HEK293 (cell line): ENCODE measurements at regions not wholly inside any gene's neighbourhood (a gene's known extent, or its start where the extent isn't known, plus 50 kb on each side); places are given as distances from the start of the nearest gene placed in this dataset.

Experiments used
- CTCF ChIA-PET: fragments of 350-600 bp; formaldehyde crosslinking; extraction: SDS; loops from one replicate; lab custom pipeline; 2021; ENCODE audit warnings: antibody characterized with exemption; lab: Yijun Ruan, JAX
- POLR2A ChIA-PET: fragments of 300-600 bp; formaldehyde crosslinking; extraction: SDS; loops from one replicate; lab custom pipeline; 2020; ENCODE audit warnings: antibody characterized with exemption, inconsistent platforms; lab: Yijun Ruan, JAX
- H3K27ac ChIP-seq: fragments of 200-500 bp; sonication (Bioruptor generic); 2 replicates; pipeline ENCODE4 v1.5.1; 2014; ENCODE audit warnings: low read depth, low read length, control low read depth, inconsistent platforms; ENCODE audit errors: extremely low read depth
- H3K36me3 ChIP-seq, 2 experiments: fragments of 200-500 bp in 1 of 2; sonication (Bioruptor generic) in 1 of 2; 1 replicate in 1 of 2; 2 replicates in 1 of 2; pipeline ENCODE4 v1.5.1; 2014 to 2017; ENCODE audit warnings: inconsistent platforms in 2 of 2, low read length in 2 of 2; ENCODE audit not compliant: control insufficient read depth in 2 of 2, insufficient read depth in 1 of 2
- H3K4me1 ChIP-seq: fragments of 200-500 bp; sonication (Bioruptor generic); 2 replicates; pipeline ENCODE4 v1.5.1; 2014; ENCODE audit warnings: mild to moderate bottlenecking, low read length, inconsistent platforms; ENCODE audit not compliant: control insufficient read depth, insufficient read depth
- H3K4me3 ChIP-seq: 2 replicates; pipeline ENCODE4 v1.5.1; 2011; ENCODE audit warnings: low read depth, mild to moderate bottlenecking, control low read depth, low read length, moderate library complexity
- H3K9me3 ChIP-seq: fragments of 200-500 bp; sonication (Bioruptor generic); 2 replicates; pipeline ENCODE4 v1.5.1; 2014; ENCODE audit warnings: low read depth, low read length, inconsistent platforms; ENCODE audit not compliant: control insufficient read depth, insufficient read depth
- HOXA7 ChIP-seq: sonication (generic); formaldehyde crosslinking; IDR thresholded peaks from 2 replicates; pipeline ENCODE4 v1.8.1; 2022; ENCODE audit warnings: missing genetic modification reagents, borderline replicate concordance
- HOXD13 ChIP-seq: sonication (generic); formaldehyde crosslinking; IDR thresholded peaks from 2 replicates; pipeline ENCODE4 v1.8.0; 2022; ENCODE audit warnings: missing genetic modification reagents, borderline replicate concordance
- RBAK ChIP-seq: fragments of 450-650 bp; formaldehyde crosslinking; IDR thresholded peaks from 2 replicates; pipeline ENCODE4 v1.5.1; 2016; ENCODE audit warnings: missing biosample characterization, missing genetic modification characterization
- SALL2 ChIP-seq: fragments of 450-650 bp; formaldehyde crosslinking; IDR thresholded peaks from 2 replicates; pipeline ENCODE4 v1.5.0; 2017; ENCODE audit warnings: missing biosample characterization, mild to moderate bottlenecking, missing genetic modification characterization, borderline replicate concordance
- SP3 ChIP-seq: fragments of 450-650 bp; formaldehyde crosslinking; IDR thresholded peaks from 2 replicates; pipeline ENCODE4 v1.5.1; 2016; ENCODE audit warnings: missing biosample characterization, missing genetic modification characterization
- ZBTB11 ChIP-seq: fragments of 450-650 bp; formaldehyde crosslinking; conservative IDR thresholded peaks from 2 replicates; pipeline ENCODE4 v1.5.1; 2016; ENCODE audit warnings: low read depth, missing biosample characterization, missing genetic modification characterization
- ZBTB48 ChIP-seq: fragments of 450-650 bp; formaldehyde crosslinking; IDR thresholded peaks from 2 replicates; pipeline ENCODE4 v1.5.1; 2016; ENCODE audit warnings: missing biosample characterization, missing genetic modification characterization
- ZNF132 ChIP-seq: fragments of 450-650 bp; formaldehyde crosslinking; IDR thresholded peaks from 2 replicates; pipeline ENCODE4 v1.5.1; 2017; ENCODE audit warnings: missing biosample characterization, missing genetic modification characterization, borderline replicate concordance
- ZNF169 ChIP-seq: fragments of 450-650 bp; formaldehyde crosslinking; IDR thresholded peaks from 2 replicates; pipeline ENCODE4 v1.5.1; 2016; ENCODE audit warnings: missing biosample characterization, missing genetic modification characterization
- ZNF214 ChIP-seq: fragments of 450-650 bp; formaldehyde crosslinking; IDR thresholded peaks from 2 replicates; pipeline ENCODE4 v1.5.1; 2017; ENCODE audit warnings: missing biosample characterization, mild to moderate bottlenecking, missing genetic modification characterization, borderline replicate concordance
- ZNF221 ChIP-seq: fragments of 450-650 bp; formaldehyde crosslinking; IDR thresholded peaks from 2 replicates; pipeline ENCODE4 v1.5.1; 2017; ENCODE audit warnings: missing biosample characterization, missing genetic modification characterization, borderline replicate concordance
- ZNF24 ChIP-seq: fragments of 450-650 bp; formaldehyde crosslinking; IDR thresholded peaks from 2 replicates; pipeline ENCODE4 v1.5.1; 2016; ENCODE audit warnings: missing biosample characterization, missing genetic modification characterization
- ZNF362 ChIP-seq: fragments of 450-650 bp; formaldehyde crosslinking; IDR thresholded peaks from 2 replicates; pipeline ENCODE4 v1.5.1; 2016; ENCODE audit warnings: missing biosample characterization, missing genetic modification characterization
- ZNF423 ChIP-seq: fragments of 450-650 bp; formaldehyde crosslinking; IDR thresholded peaks from 2 replicates; pipeline ENCODE4 v1.5.1; 2016; ENCODE audit warnings: missing biosample characterization, missing genetic modification characterization
- ZNF433 ChIP-seq: fragments of 450-650 bp; formaldehyde crosslinking; IDR thresholded peaks from 2 replicates; pipeline ENCODE4 v1.5.1; 2016; ENCODE audit warnings: missing biosample characterization, missing genetic modification characterization, low read depth
- ZNF558 ChIP-seq: fragments of 450-650 bp; formaldehyde crosslinking; IDR thresholded peaks from 2 replicates; pipeline ENCODE4 v1.5.1; 2016; ENCODE audit warnings: missing biosample characterization, missing genetic modification characterization
- ZNF624 ChIP-seq: fragments of 450-650 bp; formaldehyde crosslinking; IDR thresholded peaks from 2 replicates; pipeline ENCODE4 v1.5.1; 2017; ENCODE audit warnings: missing biosample characterization, missing genetic modification characterization
- ZNF639 ChIP-seq: fragments of 450-650 bp; formaldehyde crosslinking; IDR thresholded peaks from 2 replicates; pipeline ENCODE4 v1.5.1; 2016; ENCODE audit warnings: missing biosample characterization, missing genetic modification characterization
- TF ChIP-seq, protein P1 (sequence below): fragments of 450-650 bp; formaldehyde crosslinking; IDR thresholded peaks from 2 replicates; pipeline ENCODE4 v1.5.1; 2016; ENCODE audit warnings: missing biosample characterization, missing genetic modification characterization, low read depth
- TF ChIP-seq, protein P2 (sequence below): fragments of 450-650 bp; formaldehyde crosslinking; IDR thresholded peaks from 2 replicates; pipeline ENCODE4 v1.5.1; 2016; ENCODE audit warnings: missing biosample characterization, missing genetic modification characterization
- TF ChIP-seq, protein P3 (sequence below): fragments of 450-650 bp; formaldehyde crosslinking; IDR thresholded peaks from 2 replicates; pipeline ENCODE4 v1.5.1; 2016; ENCODE audit warnings: missing biosample characterization, missing genetic modification characterization, borderline replicate concordance

DNA sequence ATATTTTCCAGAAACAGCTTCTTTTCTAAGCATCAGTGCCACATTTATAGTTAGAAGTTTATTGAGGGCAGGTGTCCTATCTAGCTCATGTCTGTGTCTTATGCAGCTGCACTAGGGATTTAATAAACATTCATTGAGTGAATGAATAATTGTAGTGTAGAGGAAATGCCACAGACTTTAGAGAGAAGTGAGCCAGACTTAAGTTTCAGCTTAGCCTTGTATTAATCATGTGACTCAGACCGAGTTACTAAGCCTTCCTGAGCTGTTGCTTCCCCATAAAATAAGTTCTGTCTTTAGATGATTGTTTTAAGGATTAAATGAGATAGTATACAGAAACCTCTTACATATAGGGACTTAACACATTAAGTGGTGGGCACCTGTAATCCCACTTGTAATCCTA lies 236.1 kb upstream of the DDHD1 start (continued):
- no peak for TF ChIP-seq ZNF362 (tag by site-specific recombination)
- TF ChIP-seq ZNF24 = no peak
- TF ChIP-seq ZNF132 (tag by site-specific recombination) = no peak
- TF ChIP-seq ZNF214 (tag by site-specific recombination) = no peak
- TF ChIP-seq SP3 (tag by site-specific recombination) = no peak
- TF ChIP-seq, protein P1, sequence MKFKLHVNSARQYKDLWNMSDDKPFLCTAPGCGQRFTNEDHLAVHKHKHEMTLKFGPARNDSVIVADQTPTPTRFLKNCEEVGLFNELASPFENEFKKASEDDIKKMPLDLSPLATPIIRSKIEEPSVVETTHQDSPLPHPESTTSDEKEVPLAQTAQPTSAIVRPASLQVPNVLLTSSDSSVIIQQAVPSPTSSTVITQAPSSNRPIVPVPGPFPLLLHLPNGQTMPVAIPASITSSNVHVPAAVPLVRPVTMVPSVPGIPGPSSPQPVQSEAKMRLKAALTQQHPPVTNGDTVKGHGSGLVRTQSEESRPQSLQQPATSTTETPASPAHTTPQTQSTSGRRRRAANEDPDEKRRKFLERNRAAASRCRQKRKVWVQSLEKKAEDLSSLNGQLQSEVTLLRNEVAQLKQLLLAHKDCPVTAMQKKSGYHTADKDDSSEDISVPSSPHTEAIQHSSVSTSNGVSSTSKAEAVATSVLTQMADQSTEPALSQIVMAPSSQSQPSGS = no peak
- no peak for TF ChIP-seq HOXD13
- no peak for TF ChIP-seq RBAK (tag by site-specific recombination)
- TF ChIP-seq ZBTB11 (tag by site-specific recombination) = no peak

GRCh38 chr14:53386362-53386761 lies 233.2 kb upstream of the DDHD1 start:
- Histone ChIP-seq H3K9me3 (no peaks in the 10 kb centered on the region), H3K4me3 (no peak overlapping the region), H3K4me1 (0 out of 2 replicates have a peak, but pooled peaks cover 1% of the 10 kb centered on the region), H3K27ac (no peak overlapping the region), H3K36me3 (no peaks in the 10 kb centered on the region)
- ChIA-PET POLR2A (no interaction called here), CTCF (no interaction called here)
- TF ChIP-seq SALL2 (no peak), ZNF423 (tag by site-specific recombination) (no peak), ZNF169 (tag by site-specific recombination) (no peak), ZNF433 (tag by site-specific recombination) (no peak), ZNF221 (tag by site-specific recombination) (no peak)
- TF ChIP-seq, protein P2, sequence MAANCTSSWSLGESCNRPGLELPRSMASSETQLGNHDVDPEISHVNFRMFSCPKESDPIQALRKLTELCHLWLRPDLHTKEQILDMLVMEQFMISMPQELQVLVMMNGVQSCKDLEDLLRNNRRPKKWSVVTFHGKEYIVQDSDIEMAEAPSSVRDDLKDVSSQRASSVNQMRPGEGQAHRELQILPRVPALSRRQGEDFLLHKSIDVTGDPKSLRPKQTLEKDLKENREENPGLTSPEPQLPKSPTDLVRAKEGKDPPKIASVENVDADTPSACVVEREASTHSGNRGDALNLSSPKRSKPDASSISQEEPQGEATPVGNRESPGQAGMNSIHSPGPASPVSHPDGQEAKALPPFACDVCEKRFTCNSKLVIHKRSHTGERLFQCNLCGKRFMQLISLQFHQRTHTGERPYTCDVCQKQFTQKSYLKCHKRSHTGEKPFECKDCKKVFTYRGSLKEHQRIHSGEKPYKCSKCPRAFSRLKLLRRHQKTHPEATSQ (tag by site-specific recombination) = no peak

GRCh38 chr14:53384536-53384935 lies 231.4 kb upstream of the DDHD1 start:
- POLR2A ChIA-PET = interaction anchor here (0.6 kb wide), 1 partner anchor 569 kb away, joined by 3 read pairs; no protein-coding TSS in a partner anchor
- H3K36me3 ChIP-seq = no peaks in the 10 kb centered on the region
- TF ChIP-seq ZNF558 (tag by site-specific recombination) = no peak
- TF ChIP-seq ZBTB48 (tag by site-specific recombination) = no peak
- no peak for TF ChIP-seq ZNF639 (tag by site-specific recombination)
- no peak for TF ChIP-seq HOXA7
- no peak for TF ChIP-seq ZNF624 (tag by site-specific recombination)
- TF ChIP-seq, protein P3, sequence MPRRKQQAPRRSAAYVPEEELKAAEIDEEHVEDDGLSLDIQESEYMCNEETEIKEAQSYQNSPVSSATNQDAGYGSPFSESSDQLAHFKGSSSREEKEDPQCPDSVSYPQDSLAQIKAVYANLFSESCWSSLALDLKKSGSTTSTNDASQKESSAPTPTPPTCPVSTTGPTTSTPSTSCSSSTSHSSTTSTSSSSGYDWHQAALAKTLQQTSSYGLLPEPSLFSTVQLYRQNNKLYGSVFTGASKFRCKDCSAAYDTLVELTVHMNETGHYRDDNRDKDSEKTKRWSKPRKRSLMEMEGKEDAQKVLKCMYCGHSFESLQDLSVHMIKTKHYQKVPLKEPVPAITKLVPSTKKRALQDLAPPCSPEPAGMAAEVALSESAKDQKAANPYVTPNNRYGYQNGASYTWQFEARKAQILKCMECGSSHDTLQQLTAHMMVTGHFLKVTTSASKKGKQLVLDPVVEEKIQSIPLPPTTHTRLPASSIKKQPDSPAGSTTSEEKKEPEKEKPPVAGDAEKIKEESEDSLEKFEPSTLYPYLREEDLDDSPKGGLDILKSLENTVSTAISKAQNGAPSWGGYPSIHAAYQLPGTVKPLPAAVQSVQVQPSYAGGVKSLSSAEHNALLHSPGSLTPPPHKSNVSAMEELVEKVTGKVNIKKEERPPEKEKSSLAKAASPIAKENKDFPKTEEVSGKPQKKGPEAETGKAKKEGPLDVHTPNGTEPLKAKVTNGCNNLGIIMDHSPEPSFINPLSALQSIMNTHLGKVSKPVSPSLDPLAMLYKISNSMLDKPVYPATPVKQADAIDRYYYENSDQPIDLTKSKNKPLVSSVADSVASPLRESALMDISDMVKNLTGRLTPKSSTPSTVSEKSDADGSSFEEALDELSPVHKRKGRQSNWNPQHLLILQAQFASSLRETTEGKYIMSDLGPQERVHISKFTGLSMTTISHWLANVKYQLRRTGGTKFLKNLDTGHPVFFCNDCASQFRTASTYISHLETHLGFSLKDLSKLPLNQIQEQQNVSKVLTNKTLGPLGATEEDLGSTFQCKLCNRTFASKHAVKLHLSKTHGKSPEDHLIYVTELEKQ (tag by site-specific recombination) = no peak

More at GRCh38 chr14:53384536-53384935, 231.4 kb upstream of the DDHD1 start:
- Histone ChIP-seq H3K27ac (no peak overlapping the region), H3K4me1 (no peaks in the 10 kb centered on the region), H3K4me3 (no peak overlapping the region), H3K9me3 (no peaks in the 10 kb centered on the region)
- CTCF ChIA-PET = no interaction called here
